Hepatocyte (in vitro differentiated cells): ENCODE measurements at regions not wholly inside any gene's neighbourhood (a gene's known extent, or its start where the extent isn't known, plus 50 kb on each side); places are given as distances from the start of the nearest gene placed in this dataset.

Source experiments
- DNase-seq: peaks from one replicate; pipeline ENCODE4 v3.0.0-alpha.2; 2016; ENCODE audit warnings: low spot score
- H2AFZ ChIP-seq: fragments of 200-600 bp; sonication (generic); 2 replicates; pipeline ENCODE4 v1.6.0; 2016; ENCODE audit warnings: antibody characterized with exemption, mild to moderate bottlenecking
- H3K27ac ChIP-seq: fragments of 200-600 bp; sonication (generic); 2 replicates; pipeline ENCODE4 v1.5.1; 2016; ENCODE audit warnings: mild to moderate bottlenecking
- H3K27me3 ChIP-seq: fragments of 200-600 bp; sonication (generic); 2 replicates; pipeline ENCODE4 v1.6.1; 2016
- H3K36me3 ChIP-seq: fragments of 200-600 bp; sonication (generic); replicated peaks from 2 replicates; pipeline ENCODE4 v1.5.1; 2016; ENCODE audit warnings: low read depth; ENCODE audit not compliant: insufficient read depth
- H3K4me1 ChIP-seq: fragments of 200-600 bp; sonication (generic); 2 replicates; pipeline ENCODE4 v1.5.1; 2016; ENCODE audit warnings: mild to moderate bottlenecking, moderate library complexity; ENCODE audit not compliant: insufficient read depth
- H3K4me2 ChIP-seq: fragments of 200-600 bp; sonication (generic); 2 replicates; pipeline ENCODE4 v1.6.0; 2016
- H3K4me3 ChIP-seq: fragments of 200-600 bp; sonication (generic); 2 replicates; pipeline ENCODE4 v1.5.1; 2016; ENCODE audit warnings: mild to moderate bottlenecking
- H3K79me2 ChIP-seq: fragments of 200-600 bp; sonication (generic); 2 replicates; pipeline ENCODE4 v1.6.0; 2017; ENCODE audit warnings: mild to moderate bottlenecking
- H3K9me2 ChIP-seq: fragments of 200-600 bp; sonication (generic); replicated peaks from 2 replicates; pipeline ENCODE4 v1.6.0; 2017; ENCODE audit warnings: mild to moderate bottlenecking; ENCODE audit not compliant: insufficient read depth
- H3K9me3 ChIP-seq: fragments of 200-600 bp; sonication (generic); 2 replicates; pipeline ENCODE4 v1.5.1; 2016; ENCODE audit warnings: low read depth, mild to moderate bottlenecking
- H4K20me1 ChIP-seq: fragments of 200-600 bp; sonication (generic); 2 replicates; pipeline ENCODE4 v1.6.0; 2016; ENCODE audit warnings: mild to moderate bottlenecking; ENCODE audit not compliant: insufficient read depth, poor library complexity, severe bottlenecking
- CTCF ChIP-seq: fragments of 200-600 bp; sonication (generic); IDR thresholded peaks from 2 replicates; pipeline ENCODE4 v1.5.1; 2016; ENCODE audit warnings: antibody characterized with exemption, mild to moderate bottlenecking; ENCODE audit not compliant: poor library complexity
- EZH2 ChIP-seq: fragments of 200-600 bp; sonication (generic); IDR thresholded peaks from 2 replicates; pipeline ENCODE4 v1.6.1; 2016; ENCODE audit warnings: antibody characterized with exemption, mild to moderate bottlenecking, borderline replicate concordance
- EZH2phosphoT487 ChIP-seq: fragments of 200-600 bp; sonication (generic); IDR thresholded peaks from one replicate; pipeline ENCODE4 v1.6.1; 2018; ENCODE audit warnings: antibody characterized with exemption, mild to moderate bottlenecking, low read depth, moderate library complexity; ENCODE audit not compliant: unreplicated experiment, severe bottlenecking
- WGBS: methylation state at CpG from one replicate; pipeline ENCODE4 v1.1.6; 2016; ENCODE audit warnings: low lambda C conversion rate; ENCODE audit errors: missing lambda C conversion rate; 5-methylcytosine and 5-hydroxymethylcytosine counted together

GRCh38 chr7:51458693-51459092 lies 142.1 kb upstream of the COBL start:
- TF ChIP-seq EZH2 = no peak
- no peak for TF ChIP-seq EZH2phosphoT487
- TF ChIP-seq CTCF = no peak
- no peaks in the 10 kb centered on the region for H3K9me3 ChIP-seq
- no peak overlapping the region for H3K27ac ChIP-seq
- H4K20me1 ChIP-seq = no peaks in the 10 kb centered on the region
- no peaks in the 10 kb centered on the region for H3K4me1 ChIP-seq
- no peak overlapping the region for H2AFZ ChIP-seq
- 81% methylated on average over 4 of the region's 4 CpGs for WGBS
- H3K4me3 ChIP-seq = no peak overlapping the region
- H3K9me2 ChIP-seq = no peaks in the 10 kb centered on the region
- DNase-seq = no peak
- no peaks in the 10 kb centered on the region for H3K27me3 ChIP-seq
- H3K36me3 ChIP-seq = no peaks in the 10 kb centered on the region
- no peak overlapping the region for H3K4me2 ChIP-seq
- no peaks in the 10 kb centered on the region for H3K79me2 ChIP-seq

DNA sequence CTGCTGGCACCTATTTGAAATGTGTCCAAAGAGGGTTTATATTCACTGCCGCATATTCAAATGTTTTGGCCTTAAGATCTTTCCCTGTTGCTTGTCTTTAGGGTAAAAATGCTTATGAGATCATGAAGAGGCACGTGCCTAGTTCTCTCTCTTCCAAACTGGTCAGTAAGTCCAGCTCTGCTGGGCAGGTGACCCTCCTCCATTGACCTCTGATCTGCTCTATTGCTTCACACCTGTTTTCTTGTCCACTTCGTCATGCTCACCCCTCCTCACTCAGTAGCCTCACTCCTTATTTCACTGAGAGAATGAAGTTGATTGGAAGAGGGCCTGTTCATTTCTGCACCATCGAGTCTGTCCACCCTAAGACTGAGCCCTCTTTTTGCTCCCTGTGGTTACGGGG lies 140.5 kb upstream of the COBL start:
- Histone ChIP-seq H3K4me3 (no peak overlapping the region), H3K4me1 (peaks cover 9% of the 10 kb centered on the region), H3K9me3 (no peaks in the 10 kb centered on the region), H2AFZ (no peak overlapping the region), H3K36me3 (no peaks in the 10 kb centered on the region), H3K4me2 (no peak overlapping the region), H4K20me1 (no peaks in the 10 kb centered on the region), H3K27ac (no peak overlapping the region), H3K79me2 (no peaks in the 10 kb centered on the region), H3K27me3 (no peaks in the 10 kb centered on the region), H3K9me2 (no peaks in the 10 kb centered on the region)
- TF ChIP-seq CTCF (no peak), EZH2 (no peak), EZH2phosphoT487 (no peak)
- no peak for DNase-seq
- WGBS = 77% methylated on average over 5 of the region's 5 CpGs

GRCh38 chr7:51456431-51457060 lies 139.9 kb upstream of the COBL start:
- DNase-seq = no peak
- Histone ChIP-seq H3K27ac (no peak overlapping the region), H4K20me1 (no peaks in the 10 kb centered on the region), H3K4me2 (no peak overlapping the region), H3K79me2 (no peaks in the 10 kb centered on the region), H3K27me3 (no peaks in the 10 kb centered on the region), H2AFZ (no peak overlapping the region), H3K4me3 (no peak overlapping the region), H3K9me3 (no peaks in the 10 kb centered on the region), H3K9me2 (no peaks in the 10 kb centered on the region), H3K36me3 (no peaks in the 10 kb centered on the region), H3K4me1 (peaks cover 9% of the 10 kb centered on the region)
- TF ChIP-seq CTCF (no peak), EZH2 (no peak), EZH2phosphoT487 (no peak)
- WGBS = 40% methylated on average over 2 of the region's 2 CpGs

GRCh38 chr7:51455948-51456347 lies 139.3 kb upstream of the COBL start:
- no peaks in the 10 kb centered on the region for H3K36me3 ChIP-seq
- H3K4me2 ChIP-seq = no peak overlapping the region
- no peak overlapping the region for H3K27ac ChIP-seq
- no peaks in the 10 kb centered on the region for H3K9me2 ChIP-seq
- TF ChIP-seq EZH2phosphoT487 (no peak), CTCF (no peak), EZH2 (no peak)
- no peak overlapping the region for H2AFZ ChIP-seq
- H3K4me3 ChIP-seq = no peak overlapping the region
- DNase-seq = no peak
- 42% methylated on average over 5 of the region's 6 CpGs for WGBS
- H3K79me2 ChIP-seq = no peaks in the 10 kb centered on the region
- no peaks in the 10 kb centered on the region for H4K20me1 ChIP-seq
- peaks cover 9% of the 10 kb centered on the region for H3K4me1 ChIP-seq
- H3K9me3 ChIP-seq = no peaks in the 10 kb centered on the region
- H3K27me3 ChIP-seq = no peaks in the 10 kb centered on the region
